CMK (cell line): ENCODE measurements at regions not wholly inside any gene's neighbourhood (a gene's known extent, or its start where the extent isn't known, plus 50 kb on each side); places are given as distances from the start of the nearest gene placed in this dataset.
"Not testable (repeated sequence)": the region's sequence is repeated elsewhere in the genome, so short reads cannot be mapped to it uniquely, and the experiment has no call there.

Experiments used
- DNase-seq: peaks from one replicate; pipeline ENCODE4 v3.0.0-alpha.2; 2010; ENCODE audit warnings: low read depth

- DNase-seq, result no peak
Observed at GRCh38 chr12:65656156-65656882, 168.0 kb upstream of the HMGA2 start.

GRCh38 chr12:65656891-65657351, 167.4 kb upstream of the HMGA2 start:
- DNase-seq, result no peak

- DNase-seq, result no peak
Observed at GRCh38 chr12:65657635-65658034, 166.6 kb upstream of the HMGA2 start.

GRCh38 chr12:65658360-65658759, 165.9 kb upstream of the HMGA2 start:
- DNase-seq, result no peak

GRCh38 chr12:65659681-65660080, 164.6 kb upstream of the HMGA2 start:
- DNase-seq, result no peak

- no peak for DNase-seq
Observed at GRCh38 chr12:65660096-65660495, 164.2 kb upstream of the HMGA2 start.

GRCh38 chr12:65660836-65661235, 163.4 kb upstream of the HMGA2 start:
- DNase-seq, result no peak

GRCh38 chr12:65662590-65662989, 161.7 kb upstream of the HMGA2 start:
- no peak for DNase-seq

- no peak for DNase-seq
Observed at GRCh38 chr12:65663097-65663496, 161.2 kb upstream of the HMGA2 start.

- DNase-seq, result no peak
Observed at GRCh38 chr12:65663648-65664047, 160.6 kb upstream of the HMGA2 start.

GRCh38 chr12:65664715-65665250, 159.5 kb upstream of the HMGA2 start:
- no peak for DNase-seq

GRCh38 chr12:65665817-65666216, 158.5 kb upstream of the HMGA2 start:
- DNase-seq, result no peak

GRCh38 chr12:65666876-65667275, 157.4 kb upstream of the HMGA2 start:
- DNase-seq, result no peak

- DNase-seq, result no peak
Observed at GRCh38 chr12:65667932-65668331, 156.4 kb upstream of the HMGA2 start.

- DNase-seq, result no peak
Observed at GRCh38 chr12:65668981-65669695, 155.1 kb upstream of the HMGA2 start.

GRCh38 chr12:65670775-65671174, 153.5 kb upstream of the HMGA2 start:
- DNase-seq, result no peak

- DNase-seq, result no peak
Observed at GRCh38 chr12:65672441-65672840, 151.8 kb upstream of the HMGA2 start.

- DNase-seq, result no peak
Observed at GRCh38 chr12:65673156-65673690, 151.1 kb upstream of the HMGA2 start.

- DNase-seq, result no peak
Observed at GRCh38 chr12:65673732-65674131, 150.6 kb upstream of the HMGA2 start.

GRCh38 chr12:65675141-65675621, 149.1 kb upstream of the HMGA2 start:
- no peak for DNase-seq

GRCh38 chr12:65678172-65678571, 146.1 kb upstream of the HMGA2 start:
- DNase-seq, result not testable (repeated sequence)

- no peak for DNase-seq
Observed at GRCh38 chr12:65681226-65681625, 143.1 kb upstream of the HMGA2 start.

- no peak for DNase-seq
Observed at GRCh38 chr12:65682112-65682511, 142.2 kb upstream of the HMGA2 start.
